Omental fat pad (tissue), 3 donors: ENCODE measurements at regions not wholly inside any gene's neighbourhood (a gene's known extent, or its start where the extent isn't known, plus 50 kb on each side); places are given as distances from the start of the nearest gene placed in this dataset.
"Not testable (repeated sequence)": the region's sequence is repeated elsewhere in the genome, so short reads cannot be mapped to it uniquely, and the experiment has no call there.

Source experiments
- ATAC-seq: fragments of 150-250 bp; one replicate; pipeline ENCODE4 v1.9.1; 2016; ENCODE audit warnings: mild to moderate bottlenecking, moderate library complexity; ENCODE audit not compliant: low FRiP score
- DNase-seq: peaks from one replicate; pipeline ENCODE4 v3.0.0-alpha.2; 2019; ENCODE audit warnings: low spot score
- TF ChIP-seq, protein P1 (sequence below), 3 donors: fragments of 450-650 bp; IDR thresholded peaks; one replicate each; pipeline ENCODE4 v1.5.1; 2016 to 2017; ENCODE audit warnings: antibody characterized with exemption in 3 of 3, mild to moderate bottlenecking in 3 of 3, moderate library complexity in 2 of 3

DNA sequence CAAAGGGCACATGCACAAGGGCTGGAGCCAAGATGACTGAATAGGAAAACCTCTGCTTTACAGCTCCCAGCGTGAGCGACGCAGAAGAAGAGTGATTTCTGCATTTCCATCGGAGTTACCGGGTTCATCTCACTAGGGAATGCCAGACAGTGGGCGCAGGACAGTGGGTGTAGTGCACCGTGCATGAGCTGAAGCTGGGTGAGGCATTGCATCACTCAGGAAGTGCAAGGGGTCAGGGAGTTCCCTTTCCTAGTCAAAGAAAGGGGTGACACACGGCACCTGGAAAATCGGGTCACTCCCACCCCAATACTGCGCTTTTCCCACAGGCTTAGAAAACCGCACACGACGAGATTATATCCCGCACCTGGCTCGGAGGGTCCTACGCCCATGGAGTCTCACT is 64.5 kb upstream of the HTR1E start:
- not testable (repeated sequence) for ATAC-seq, DNase-seq

DNA sequence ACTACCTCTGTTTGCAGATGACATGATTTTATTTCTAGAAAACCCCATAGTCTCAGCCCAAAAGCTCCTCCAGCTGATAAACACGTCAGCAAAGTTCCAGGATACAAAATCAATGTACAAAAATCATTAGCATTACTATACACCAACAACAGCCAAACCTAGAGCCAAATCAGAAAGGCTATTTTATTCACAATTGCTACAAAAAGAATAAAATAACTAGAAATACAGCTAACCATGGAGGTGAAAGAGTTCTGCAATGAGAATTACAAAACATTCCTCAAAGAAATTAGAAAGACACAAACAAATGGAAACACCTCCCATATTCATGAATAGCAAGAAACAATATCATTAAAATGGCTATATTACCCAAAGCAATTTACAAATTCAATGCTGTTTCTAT is 65.6 kb upstream of the HTR1E start:
- no peak for ATAC-seq
- TF ChIP-seq, protein P1, sequence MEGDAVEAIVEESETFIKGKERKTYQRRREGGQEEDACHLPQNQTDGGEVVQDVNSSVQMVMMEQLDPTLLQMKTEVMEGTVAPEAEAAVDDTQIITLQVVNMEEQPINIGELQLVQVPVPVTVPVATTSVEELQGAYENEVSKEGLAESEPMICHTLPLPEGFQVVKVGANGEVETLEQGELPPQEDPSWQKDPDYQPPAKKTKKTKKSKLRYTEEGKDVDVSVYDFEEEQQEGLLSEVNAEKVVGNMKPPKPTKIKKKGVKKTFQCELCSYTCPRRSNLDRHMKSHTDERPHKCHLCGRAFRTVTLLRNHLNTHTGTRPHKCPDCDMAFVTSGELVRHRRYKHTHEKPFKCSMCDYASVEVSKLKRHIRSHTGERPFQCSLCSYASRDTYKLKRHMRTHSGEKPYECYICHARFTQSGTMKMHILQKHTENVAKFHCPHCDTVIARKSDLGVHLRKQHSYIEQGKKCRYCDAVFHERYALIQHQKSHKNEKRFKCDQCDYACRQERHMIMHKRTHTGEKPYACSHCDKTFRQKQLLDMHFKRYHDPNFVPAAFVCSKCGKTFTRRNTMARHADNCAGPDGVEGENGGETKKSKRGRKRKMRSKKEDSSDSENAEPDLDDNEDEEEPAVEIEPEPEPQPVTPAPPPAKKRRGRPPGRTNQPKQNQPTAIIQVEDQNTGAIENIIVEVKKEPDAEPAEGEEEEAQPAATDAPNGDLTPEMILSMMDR (IDR thresholded peaks at IDR 0.05) = no peak
- no peak for DNase-seq

DNA sequence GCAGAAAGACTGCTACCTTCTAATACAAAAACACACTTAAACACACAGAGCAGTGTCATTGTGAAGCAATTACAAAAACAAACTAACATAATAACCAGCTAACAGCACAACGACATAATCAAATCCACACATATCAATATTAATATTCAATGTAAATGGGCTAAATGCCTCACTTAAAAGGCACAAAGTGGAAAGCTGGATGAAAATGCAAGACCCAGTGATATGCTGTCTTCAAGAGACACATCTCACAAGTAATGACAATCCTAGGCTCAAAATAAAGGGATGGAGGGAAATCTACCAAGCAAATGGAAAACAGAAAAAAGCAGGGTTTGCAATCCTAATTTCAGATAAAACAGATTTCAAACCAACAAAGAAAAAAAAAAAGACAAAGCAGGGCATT is 67.8 kb upstream of the HTR1E start:
- TF ChIP-seq, protein P1 (IDR thresholded peaks at IDR 0.05) = no peak
- DNase-seq = no peak

DNA sequence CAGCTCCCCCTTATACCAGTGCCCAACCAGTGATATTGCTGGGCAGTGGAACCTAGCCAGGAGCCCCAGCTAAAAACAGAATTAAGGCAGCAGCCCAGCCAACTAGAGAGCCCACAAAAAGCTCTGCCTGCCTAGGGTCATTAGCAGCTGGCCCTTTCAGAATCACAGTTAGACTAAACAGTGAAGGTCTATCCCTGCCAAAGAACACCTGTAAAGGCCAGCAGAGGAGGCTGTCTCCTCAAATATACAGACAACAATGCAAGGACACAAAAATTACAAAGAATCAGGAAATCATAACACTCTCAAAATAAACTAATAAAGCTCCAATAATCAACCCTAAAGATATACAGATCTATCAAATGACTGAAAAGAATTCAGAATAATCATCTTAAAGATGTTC is 77.8 kb upstream of the HTR1E start:
- ATAC-seq = no peak
- TF ChIP-seq, protein P1 (IDR thresholded peaks at IDR 0.05) = no peak
- no peak for DNase-seq

More for the DNA sequence above, 67.8 kb upstream of the HTR1E start:
- no peak for ATAC-seq

DNA sequence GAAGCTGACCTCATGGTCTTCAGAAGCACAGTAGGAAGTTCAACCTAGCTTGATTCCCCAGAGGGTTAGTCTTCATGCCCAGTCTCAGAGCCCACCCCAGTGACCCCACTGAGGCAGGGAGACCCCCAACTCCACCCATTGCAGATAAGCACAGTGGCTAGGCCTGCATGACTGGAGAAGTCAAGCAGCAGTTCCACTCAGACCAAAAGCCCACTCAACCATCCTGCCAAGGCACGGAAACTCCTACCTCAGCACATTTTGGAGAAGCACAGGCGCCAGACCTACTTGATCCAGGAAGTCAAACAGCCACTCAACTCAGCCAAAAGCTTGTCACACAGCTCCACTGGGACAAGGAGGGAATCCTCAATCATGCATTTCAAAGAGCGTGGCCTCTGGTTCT is 78.4 kb upstream of the HTR1E start:
- ATAC-seq (no peak), DNase-seq (no peak)
- TF ChIP-seq, protein P1 (IDR thresholded peaks at IDR 0.05) = no peak

DNA sequence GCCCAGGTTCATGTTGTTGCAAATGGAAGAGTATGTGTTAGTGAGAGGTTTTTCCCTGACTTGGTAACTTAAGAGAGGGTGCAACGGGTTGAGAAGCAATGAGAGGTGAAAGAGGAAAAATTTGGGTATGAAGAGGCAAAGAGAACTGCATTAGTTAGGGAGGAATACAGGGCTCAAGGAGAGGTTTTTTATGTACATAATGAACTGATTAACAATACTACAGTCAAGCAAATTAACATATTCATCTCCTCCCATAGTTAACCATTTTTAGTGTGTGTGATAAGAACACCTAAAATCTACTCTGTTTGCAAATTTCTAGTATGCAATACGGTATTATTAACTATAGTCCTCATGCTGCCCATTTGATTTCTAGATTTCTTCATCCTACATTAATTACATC is 79.5 kb upstream of the HTR1E start:
- TF ChIP-seq, protein P1 (IDR thresholded peaks at IDR 0.05) = no peak
- DNase-seq = no peak
- ATAC-seq = no peak

DNA sequence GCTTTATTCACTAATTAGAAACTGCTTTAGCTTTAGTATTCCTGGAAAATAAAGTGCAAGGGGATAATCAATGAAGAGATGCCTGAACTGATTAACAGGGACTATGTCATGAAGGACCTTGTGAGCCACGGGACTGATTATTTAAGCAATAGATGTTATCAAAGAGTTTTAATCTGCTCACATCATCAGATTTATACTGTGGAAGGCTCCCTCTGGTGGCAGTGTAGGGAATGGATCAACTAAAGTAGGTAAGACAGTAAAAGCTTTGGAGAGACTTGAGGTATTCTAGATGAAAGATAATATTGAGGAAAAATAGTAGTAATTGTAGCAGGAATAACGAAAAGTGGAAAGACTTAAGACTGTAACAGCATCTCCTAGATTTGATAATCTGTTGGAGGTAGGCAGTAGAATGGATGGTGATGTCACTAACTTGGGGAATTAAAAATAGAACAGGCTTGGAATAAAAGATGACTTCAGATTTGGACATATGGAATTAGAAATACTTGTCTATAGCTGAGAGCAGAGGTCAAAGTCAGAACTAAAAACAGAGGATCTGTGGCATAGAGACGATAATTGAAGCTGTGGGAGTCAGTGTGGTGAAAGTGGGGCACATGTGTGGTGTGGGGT is 80.3 kb upstream of the HTR1E start:
- TF ChIP-seq, protein P1 (IDR thresholded peaks at IDR 0.05) = peak in 1 of 3 donors; percentile 45
- no peak for ATAC-seq
- DNase-seq = no peak
